ENCODE measurements at regions not wholly inside any gene's neighbourhood (a gene's known extent, or its start where the extent isn't known, plus 50 kb on each side); places are given as distances from the start of the nearest gene placed in this dataset.
A peak's percentile ranks its signal among the peaks of the same experiment; 100 is the strongest.
"Not testable (repeated sequence)": the region's sequence is repeated elsewhere in the genome, so short reads cannot be mapped to it uniquely, and the experiment has no call there.

- DNase-seq (ENCODE audit: low read depth in 3 of 3, low spot score in 2 of 3), result no peak
These were observed 441.5 kb downstream of the ZNF516 start for GRCh38 chr18:76053551-76053950.

DNA sequence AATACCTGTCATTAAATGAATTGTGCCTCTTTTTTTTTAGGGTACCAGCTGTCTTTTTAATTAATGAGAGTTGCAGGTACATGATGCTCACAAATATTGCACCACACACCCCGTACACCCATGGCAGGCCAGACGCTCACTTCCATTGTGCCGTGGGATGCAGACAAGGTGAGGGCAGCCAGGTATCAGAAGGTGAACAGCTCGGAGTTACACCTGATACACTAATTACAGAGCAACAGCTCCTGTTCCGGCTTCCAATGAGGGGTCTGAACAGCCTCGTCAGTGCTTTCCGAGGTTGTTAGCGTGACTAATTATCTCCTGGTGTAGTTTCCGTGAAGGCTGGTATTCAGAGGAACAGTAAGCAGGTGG, 442.8 kb downstream of the ZNF516 start:
- DNase-seq (ENCODE audit: low read depth in 3 of 3, low spot score in 2 of 3), result no peak

GRCh38 chr18:76051396-76052226, 443.4 kb downstream of the ZNF516 start:
- no peak for DNase-seq (ENCODE audit: low read depth in 3 of 3, low spot score in 2 of 3)

DNA sequence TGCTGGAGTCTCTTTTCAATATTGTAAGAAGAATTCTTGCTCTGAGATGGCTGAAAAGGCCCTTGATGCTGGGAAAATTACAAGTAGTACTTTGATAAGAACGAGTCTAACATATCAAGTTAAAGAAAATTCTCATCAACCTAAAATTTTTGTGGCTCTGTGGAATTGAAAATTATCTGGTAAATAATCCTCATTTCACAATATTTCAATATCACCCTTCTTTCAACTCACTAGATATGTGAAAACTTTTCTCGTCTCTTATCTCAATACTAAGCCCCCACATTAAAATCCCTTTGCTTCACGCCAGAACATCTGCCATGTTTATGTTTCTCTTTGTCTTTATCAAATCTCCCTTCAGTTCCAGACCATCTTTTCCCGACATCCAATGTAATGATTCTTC, 448.8 kb downstream of the ZNF516 start:
- no peak for DNase-seq (ENCODE audit: low read depth in 3 of 3, low spot score in 2 of 3)

DNA sequence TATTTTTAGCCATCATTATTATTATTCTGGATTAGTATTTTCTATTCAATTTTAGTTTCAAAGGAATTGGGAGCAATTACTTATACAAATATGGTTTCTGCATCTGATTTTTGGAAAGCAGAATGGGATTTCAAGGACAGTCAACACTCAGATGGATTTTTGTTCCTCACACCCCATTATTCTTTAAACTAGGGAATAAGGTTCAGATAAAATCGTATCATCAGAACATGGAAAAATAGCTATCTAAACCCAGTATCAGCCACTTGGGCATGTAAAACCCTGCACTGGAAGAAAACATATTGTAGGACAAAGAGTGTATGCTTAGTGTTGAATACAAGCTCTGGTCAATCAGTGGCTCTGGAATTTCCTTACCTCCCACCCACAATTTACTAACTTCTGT, 452.5 kb downstream of the ZNF516 start:
- no peak for DNase-seq (ENCODE audit: low read depth in 3 of 3, low spot score in 2 of 3)

- DNase-seq (ENCODE audit: low read depth in 3 of 3, low spot score in 2 of 3), result no peak
These were observed 476.8 kb downstream of the ZNF516 start for GRCh38 chr18:76018210-76018609.

DNA sequence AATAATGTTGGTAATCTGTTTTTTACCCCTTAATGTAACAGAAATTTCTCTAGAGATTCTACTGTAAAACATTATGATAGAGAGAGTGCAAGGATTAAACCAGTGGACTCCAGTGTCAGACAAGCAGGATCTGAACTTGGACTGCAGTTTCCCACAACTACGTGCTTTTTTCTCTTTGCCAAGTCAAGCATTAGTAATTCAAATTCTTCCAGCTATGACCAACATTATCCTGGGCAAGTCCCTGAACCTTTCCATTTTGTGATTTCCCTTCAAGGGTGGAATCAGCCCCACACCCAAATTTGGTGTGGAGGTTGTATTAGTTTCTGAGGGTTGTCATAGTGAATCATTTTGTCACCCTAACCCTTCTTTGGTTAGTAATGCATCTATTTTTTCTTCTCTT, 482.0 kb downstream of the ZNF516 start:
- no peak for DNase-seq (ENCODE audit: low read depth in 3 of 3, low spot score in 2 of 3)

- peak in 2 of 3 donors; percentile 19 to 29 for DNase-seq (ENCODE audit: low read depth in 3 of 3, low spot score in 2 of 3)
These were observed 489.3 kb downstream of the ZNF516 start for GRCh38 chr18:76005632-76006208.

- DNase-seq (ENCODE audit: low read depth in 3 of 3, low spot score in 2 of 3), result not testable (repeated sequence)
These were observed 507.1 kb downstream of the ZNF516 start for GRCh38 chr18:75987913-75988312.

DNA sequence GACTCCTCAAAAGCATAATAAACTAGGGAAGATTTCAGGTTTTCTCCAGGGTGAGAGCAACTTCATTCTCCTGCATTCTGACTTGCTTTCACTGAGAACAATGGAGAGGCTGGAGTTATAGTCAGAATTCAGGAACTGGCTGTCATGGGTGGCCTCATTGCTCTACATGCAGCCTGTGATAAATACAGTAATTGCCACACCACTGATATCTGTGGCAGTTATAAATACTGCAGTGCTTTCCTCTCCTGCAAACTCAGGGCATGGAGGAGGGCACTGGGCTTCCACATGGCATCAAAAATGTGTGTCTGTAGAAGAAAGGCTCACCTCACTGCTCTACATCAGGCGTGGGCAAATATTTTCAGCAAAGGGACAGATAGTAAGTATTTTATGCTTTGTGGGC, 510.2 kb downstream of the ZNF516 start:
- no peak for DNase-seq (ENCODE audit: low read depth in 3 of 3, low spot score in 2 of 3)

- no peak for DNase-seq (ENCODE audit: low read depth in 3 of 3, low spot score in 2 of 3)
These were observed 513.9 kb downstream of the ZNF516 start for GRCh38 chr18:75981102-75981501.

- no peak for DNase-seq (ENCODE audit: low read depth in 3 of 3, low spot score in 2 of 3)
These were observed 518.0 kb downstream of the ZNF516 start for GRCh38 chr18:75977081-75977480.

GRCh38 chr18:75970212-75970611, 524.8 kb downstream of the ZNF516 start:
- DNase-seq (ENCODE audit: low read depth in 3 of 3, low spot score in 2 of 3), result no peak

DNA sequence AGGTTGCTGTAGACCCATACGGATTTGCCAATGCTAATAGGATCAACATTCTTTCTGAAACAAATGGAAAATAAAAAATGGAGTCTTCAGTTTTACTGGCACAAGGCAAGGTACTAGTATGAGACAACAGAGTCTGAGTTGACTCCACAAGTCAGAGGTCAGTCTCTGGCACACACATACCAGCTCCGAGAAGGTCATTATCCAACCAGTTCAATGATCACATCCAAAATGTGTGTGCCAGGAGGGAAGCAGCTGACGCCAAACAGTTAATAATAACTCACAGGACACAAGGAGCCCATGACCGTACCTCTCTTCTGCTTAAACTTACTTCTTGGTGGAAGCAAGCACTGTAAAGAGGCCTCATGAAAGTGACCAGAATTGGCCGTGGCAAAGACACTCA, 528.6 kb downstream of the ZNF516 start:
- DNase-seq (ENCODE audit: low read depth in 3 of 3, low spot score in 2 of 3), result no peak

- no peak for DNase-seq (ENCODE audit: low read depth in 3 of 3, low spot score in 2 of 3)
These were observed 532.9 kb downstream of the ZNF516 start for GRCh38 chr18:75962036-75962572.

GRCh38 chr18:75960356-75960755, 532.9 kb upstream of the SMIM21 start:
- DNase-seq (ENCODE audit: low read depth in 3 of 3, low spot score in 2 of 3), result not testable (repeated sequence)

- no peak for DNase-seq (ENCODE audit: low read depth in 3 of 3, low spot score in 2 of 3)
These were observed 531.6 kb upstream of the SMIM21 start for GRCh38 chr18:75959150-75959549.

GRCh38 chr18:75958683-75959082, 531.2 kb upstream of the SMIM21 start:
- DNase-seq (ENCODE audit: low read depth in 3 of 3, low spot score in 2 of 3), result no peak

DNA sequence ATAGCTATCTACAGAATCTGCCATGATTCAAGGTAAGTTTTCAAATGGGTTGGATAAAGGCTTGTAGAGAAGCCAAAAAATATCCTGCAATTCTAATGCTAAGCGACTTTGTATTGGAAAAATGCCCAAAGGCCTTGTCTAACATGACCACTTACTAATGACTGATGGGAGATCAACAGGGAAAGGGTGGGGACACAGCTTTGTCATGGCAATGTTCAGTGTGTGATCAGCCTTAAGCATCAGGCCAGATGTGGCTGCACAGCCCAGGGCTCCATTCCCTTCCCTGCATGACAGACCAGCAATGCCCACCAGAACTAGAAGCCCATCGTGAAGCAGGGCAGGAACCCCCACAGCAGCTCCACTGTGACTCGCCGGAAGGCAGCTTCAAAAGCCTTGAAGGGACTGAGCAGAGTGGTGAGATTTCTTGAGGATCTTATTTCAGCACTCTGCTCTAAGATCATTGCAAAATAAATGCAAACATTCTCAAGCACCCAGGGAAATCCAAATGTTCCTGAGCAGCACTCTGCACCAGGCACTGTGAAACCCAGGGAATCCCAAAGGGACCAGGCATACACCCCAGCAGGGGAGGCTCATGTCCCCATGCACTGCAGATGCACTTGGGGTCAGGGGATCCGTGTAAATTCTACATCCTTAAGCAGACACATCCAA, 517.9 kb upstream of the SMIM21 start:
- no peak for DNase-seq (ENCODE audit: low read depth in 3 of 3, low spot score in 2 of 3)

- no peak for DNase-seq (ENCODE audit: low read depth in 3 of 3, low spot score in 2 of 3)
These were observed 509.8 kb upstream of the SMIM21 start for GRCh38 chr18:75937306-75937705.

DNA sequence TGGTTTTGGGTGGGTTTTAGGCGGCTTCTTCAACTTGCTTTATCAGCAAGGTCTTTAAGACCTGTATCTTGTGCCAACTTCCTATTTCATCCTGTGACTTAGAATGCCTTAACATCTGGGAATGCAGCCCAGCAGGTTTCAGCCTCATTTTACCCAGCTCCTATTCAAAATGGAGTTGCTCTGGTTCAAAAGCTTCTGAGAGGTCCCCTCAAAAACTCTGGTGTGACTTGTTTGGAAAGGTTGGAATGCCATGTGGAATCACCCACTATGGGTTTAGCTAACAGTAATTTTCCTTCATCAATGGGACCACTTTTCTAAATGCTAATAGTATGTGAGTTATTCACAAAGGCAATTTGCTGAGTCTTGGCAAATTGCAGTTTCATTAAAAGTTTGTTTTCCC, 509.4 kb upstream of the SMIM21 start:
- DNase-seq (ENCODE audit: low read depth in 3 of 3, low spot score in 2 of 3), result no peak

DNA sequence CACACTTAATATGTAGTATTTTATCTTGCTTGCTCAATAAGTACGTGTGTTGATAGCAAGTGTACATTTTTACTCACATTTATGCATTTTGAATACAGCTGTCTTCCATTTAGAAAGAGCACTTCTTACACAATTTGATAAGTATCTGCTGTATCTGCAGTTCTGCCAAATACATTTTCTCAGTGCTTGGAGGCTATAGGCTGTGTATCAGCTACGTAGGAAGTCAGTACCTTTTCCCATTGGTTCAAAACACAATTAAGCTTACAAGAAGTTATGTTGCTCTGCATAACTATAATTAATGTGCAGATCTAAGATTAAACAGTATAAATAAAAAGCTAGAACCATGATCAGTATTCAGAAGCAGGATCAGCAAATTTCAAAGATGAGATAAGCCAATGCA, 503.6 kb upstream of the SMIM21 start:
- DNase-seq (ENCODE audit: low read depth in 3 of 3, low spot score in 2 of 3), result no peak
